GM12891 (cell line): ENCODE measurements at regions not wholly inside any gene's neighbourhood (a gene's known extent, or its start where the extent isn't known, plus 50 kb on each side); places are given as distances from the start of the nearest gene placed in this dataset.

ENCODE experiments used
- PAX5 ChIP-seq: IDR thresholded peaks from 2 replicates; pipeline ENCODE4 v1.6.1; 2011; ENCODE audit warnings: low read length, moderate library complexity, mild to moderate bottlenecking; ENCODE audit not compliant: insufficient read depth, severe bottlenecking
- POLR2A ChIP-seq: IDR thresholded peaks from 2 replicates; pipeline ENCODE4 v1.6.1; 2011; ENCODE audit warnings: low read depth, low read length, control low read depth
- POLR2AphosphoS5 ChIP-seq: IDR thresholded peaks from 2 replicates; pipeline ENCODE4 v1.6.1; 2011; ENCODE audit warnings: low read depth, low read length, control low read depth
- SPI1 ChIP-seq: IDR thresholded peaks from 2 replicates; pipeline ENCODE4 v1.6.1; 2011; ENCODE audit warnings: low read depth, low read length, control low read depth
- TAF1 ChIP-seq: IDR thresholded peaks from 2 replicates; pipeline ENCODE4 v1.6.1; 2011; ENCODE audit warnings: low read depth, low read length, control low read depth

DNA sequence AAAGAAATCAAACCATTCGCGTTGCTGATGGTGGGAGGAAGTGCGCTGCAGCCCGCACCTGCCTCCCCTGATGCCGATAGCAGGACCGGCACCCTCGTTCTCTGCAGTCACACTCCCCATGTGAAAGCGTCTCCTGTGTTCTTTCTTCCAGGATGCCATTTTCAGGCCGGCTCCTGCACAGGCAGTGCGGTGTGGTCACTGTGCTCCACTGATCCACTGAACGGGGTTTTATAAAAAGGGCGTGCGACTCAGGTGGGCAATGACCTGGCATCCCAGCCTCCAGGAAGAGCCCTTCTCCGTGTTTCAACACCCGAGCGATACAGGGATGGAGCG lies 88.3 kb upstream of the SNTG2 start:
- TF ChIP-seq POLR2AphosphoS5, result no peak
- TF ChIP-seq POLR2A, result no peak
- TF ChIP-seq TAF1, result no peak
- TF ChIP-seq SPI1, result no peak
- TF ChIP-seq PAX5, result no peak
